C4-2B (cell line): ENCODE measurements at regions not wholly inside any gene's neighbourhood (a gene's known extent, or its start where the extent isn't known, plus 50 kb on each side); places are given as distances from the start of the nearest gene placed in this dataset.

Source experiments
- ZFX ChIP-seq: fragments of 450-650 bp; IDR thresholded peaks from 2 replicates; pipeline ENCODE4 v1.6.1; 2017
- TF ChIP-seq, protein P1 (sequence below): fragments of 450-650 bp; conservative IDR thresholded peaks from 2 replicates; pipeline ENCODE4 v1.5.1; 2017; ENCODE audit warnings: mild to moderate bottlenecking

GRCh38 chr11:97703851-97704250, 1314.0 kb downstream of the JRKL start:
- TF ChIP-seq, protein P1, sequence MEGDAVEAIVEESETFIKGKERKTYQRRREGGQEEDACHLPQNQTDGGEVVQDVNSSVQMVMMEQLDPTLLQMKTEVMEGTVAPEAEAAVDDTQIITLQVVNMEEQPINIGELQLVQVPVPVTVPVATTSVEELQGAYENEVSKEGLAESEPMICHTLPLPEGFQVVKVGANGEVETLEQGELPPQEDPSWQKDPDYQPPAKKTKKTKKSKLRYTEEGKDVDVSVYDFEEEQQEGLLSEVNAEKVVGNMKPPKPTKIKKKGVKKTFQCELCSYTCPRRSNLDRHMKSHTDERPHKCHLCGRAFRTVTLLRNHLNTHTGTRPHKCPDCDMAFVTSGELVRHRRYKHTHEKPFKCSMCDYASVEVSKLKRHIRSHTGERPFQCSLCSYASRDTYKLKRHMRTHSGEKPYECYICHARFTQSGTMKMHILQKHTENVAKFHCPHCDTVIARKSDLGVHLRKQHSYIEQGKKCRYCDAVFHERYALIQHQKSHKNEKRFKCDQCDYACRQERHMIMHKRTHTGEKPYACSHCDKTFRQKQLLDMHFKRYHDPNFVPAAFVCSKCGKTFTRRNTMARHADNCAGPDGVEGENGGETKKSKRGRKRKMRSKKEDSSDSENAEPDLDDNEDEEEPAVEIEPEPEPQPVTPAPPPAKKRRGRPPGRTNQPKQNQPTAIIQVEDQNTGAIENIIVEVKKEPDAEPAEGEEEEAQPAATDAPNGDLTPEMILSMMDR = no peak
- no peak for TF ChIP-seq ZFX
